ENCODE measurements at regions not wholly inside any gene's neighbourhood (a gene's known extent, or its start where the extent isn't known, plus 50 kb on each side); places are given as distances from the start of the nearest gene placed in this dataset.

- TF ChIP-seq POLR2A (IDR thresholded peaks at IDR 0.05; ENCODE audit: extremely low read depth, insufficient read length) (no peak), MYC (IDR thresholded peaks at IDR 0.05; ENCODE audit: low read depth, low read length) (no peak), CTCF (IDR thresholded peaks at IDR 0.05; ENCODE audit: low read depth, low read length) (no peak), MAX (IDR thresholded peaks at IDR 0.05; ENCODE audit: low read depth, low read length) (no peak)
- H3K4me3 ChIP-seq (ENCODE audit: low read depth, low read length), result no peak overlapping the region
- no peak for DNase-seq (ENCODE audit: low read depth)
These were observed 907.9 kb downstream of the VRK1 start for GRCh38 chr14:97705107-97705506.

- TF ChIP-seq POLR2A (IDR thresholded peaks at IDR 0.05; ENCODE audit: extremely low read depth, insufficient read length) (no peak), CTCF (IDR thresholded peaks at IDR 0.05; ENCODE audit: low read depth, low read length) (no peak), MYC (IDR thresholded peaks at IDR 0.05; ENCODE audit: low read depth, low read length) (no peak), MAX (IDR thresholded peaks at IDR 0.05; ENCODE audit: low read depth, low read length) (no peak)
- H3K4me3 ChIP-seq (ENCODE audit: low read depth, low read length), result no peak overlapping the region
- no peak for DNase-seq (ENCODE audit: low read depth)
These were observed 908.8 kb downstream of the VRK1 start for GRCh38 chr14:97705976-97706375.

- peak; percentile 4 for DNase-seq (ENCODE audit: low read depth)
- TF ChIP-seq CTCF (IDR thresholded peaks at IDR 0.05; ENCODE audit: low read depth, low read length) (no peak), MYC (IDR thresholded peaks at IDR 0.05; ENCODE audit: low read depth, low read length) (no peak), MAX (IDR thresholded peaks at IDR 0.05; ENCODE audit: low read depth, low read length) (no peak), POLR2A (IDR thresholded peaks at IDR 0.05; ENCODE audit: extremely low read depth, insufficient read length) (no peak)
- H3K4me3 ChIP-seq (ENCODE audit: low read depth, low read length), result no peak overlapping the region
These were observed 909.6 kb downstream of the VRK1 start for GRCh38 chr14:97706819-97707218.

- no peak overlapping the region for H3K4me3 ChIP-seq (ENCODE audit: low read depth, low read length)
- TF ChIP-seq MYC (IDR thresholded peaks at IDR 0.05; ENCODE audit: low read depth, low read length), result no peak
- no peak for TF ChIP-seq POLR2A (IDR thresholded peaks at IDR 0.05; ENCODE audit: extremely low read depth, insufficient read length)
- no peak for TF ChIP-seq CTCF (IDR thresholded peaks at IDR 0.05; ENCODE audit: low read depth, low read length)
- no peak for TF ChIP-seq MAX (IDR thresholded peaks at IDR 0.05; ENCODE audit: low read depth, low read length)
- DNase-seq (ENCODE audit: low read depth), result peak; percentile 20
These were observed 910.4 kb downstream of the VRK1 start for GRCh38 chr14:97707603-97708002.

GRCh38 chr14:97709552-97709951 lies 912.4 kb downstream of the VRK1 start:
- no peak for DNase-seq (ENCODE audit: low read depth)
- H3K4me3 ChIP-seq (ENCODE audit: low read depth, low read length), result no peak overlapping the region
- TF ChIP-seq MYC (IDR thresholded peaks at IDR 0.05; ENCODE audit: low read depth, low read length), result no peak
- no peak for TF ChIP-seq POLR2A (IDR thresholded peaks at IDR 0.05; ENCODE audit: extremely low read depth, insufficient read length)
- TF ChIP-seq MAX (IDR thresholded peaks at IDR 0.05; ENCODE audit: low read depth, low read length), result no peak
- no peak for TF ChIP-seq CTCF (IDR thresholded peaks at IDR 0.05; ENCODE audit: low read depth, low read length)

GRCh38 chr14:97710726-97711125 lies 913.5 kb downstream of the VRK1 start:
- TF ChIP-seq MAX (IDR thresholded peaks at IDR 0.05; ENCODE audit: low read depth, low read length), result no peak
- no peak for DNase-seq (ENCODE audit: low read depth)
- no peak overlapping the region for H3K4me3 ChIP-seq (ENCODE audit: low read depth, low read length)

Measured in NB4 (cell line).